ENCODE measurements at regions not wholly inside any gene's neighbourhood (a gene's known extent, or its start where the extent isn't known, plus 50 kb on each side); places are given as distances from the start of the nearest gene placed in this dataset.

DNA sequence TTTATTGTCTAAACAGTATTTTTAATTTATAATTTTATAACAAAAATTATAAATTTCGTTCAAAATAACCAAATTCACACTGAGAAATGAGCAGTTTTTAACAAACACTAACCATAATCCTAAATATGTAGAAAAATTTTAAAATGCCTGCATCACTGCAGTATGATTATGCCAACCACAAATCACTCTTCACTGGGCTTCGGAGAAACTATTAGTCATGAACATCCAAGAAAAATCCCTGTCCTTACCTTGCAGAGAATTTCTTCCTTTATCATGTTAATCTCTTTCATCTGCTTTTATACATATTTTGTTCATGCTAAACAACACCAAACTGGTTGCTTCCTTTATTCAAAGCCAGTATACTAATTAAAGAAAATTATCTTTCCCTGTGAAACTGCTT is 511.0 kb upstream of the ALCAM start:
- Histone ChIP-seq H3K9me3 (no peaks in the 10 kb centered on the region), H3K27ac (no peak overlapping the region), H3K36me3 (no peaks in the 10 kb centered on the region), H3K4me3 (no peak overlapping the region), H3K27me3 (no peaks in the 10 kb centered on the region), H3K4me1 (no peaks in the 10 kb centered on the region)
- intact Hi-C loops (cut with DNase I), result no loop called here
- DNase-seq, result no peak
- WGBS, 2 donors, result 50 to 56% methylated on average over 2 of the region's 2 CpGs
- no peak for TF ChIP-seq EP300 (IDR thresholded peaks at IDR 0.05)
- TF ChIP-seq, protein P1, sequence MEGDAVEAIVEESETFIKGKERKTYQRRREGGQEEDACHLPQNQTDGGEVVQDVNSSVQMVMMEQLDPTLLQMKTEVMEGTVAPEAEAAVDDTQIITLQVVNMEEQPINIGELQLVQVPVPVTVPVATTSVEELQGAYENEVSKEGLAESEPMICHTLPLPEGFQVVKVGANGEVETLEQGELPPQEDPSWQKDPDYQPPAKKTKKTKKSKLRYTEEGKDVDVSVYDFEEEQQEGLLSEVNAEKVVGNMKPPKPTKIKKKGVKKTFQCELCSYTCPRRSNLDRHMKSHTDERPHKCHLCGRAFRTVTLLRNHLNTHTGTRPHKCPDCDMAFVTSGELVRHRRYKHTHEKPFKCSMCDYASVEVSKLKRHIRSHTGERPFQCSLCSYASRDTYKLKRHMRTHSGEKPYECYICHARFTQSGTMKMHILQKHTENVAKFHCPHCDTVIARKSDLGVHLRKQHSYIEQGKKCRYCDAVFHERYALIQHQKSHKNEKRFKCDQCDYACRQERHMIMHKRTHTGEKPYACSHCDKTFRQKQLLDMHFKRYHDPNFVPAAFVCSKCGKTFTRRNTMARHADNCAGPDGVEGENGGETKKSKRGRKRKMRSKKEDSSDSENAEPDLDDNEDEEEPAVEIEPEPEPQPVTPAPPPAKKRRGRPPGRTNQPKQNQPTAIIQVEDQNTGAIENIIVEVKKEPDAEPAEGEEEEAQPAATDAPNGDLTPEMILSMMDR (IDR thresholded peaks at IDR 0.05), result no peak
- no peak for TF ChIP-seq POLR2AphosphoS5 (IDR thresholded peaks at IDR 0.05)
- no peak for TF ChIP-seq POLR2A (IDR thresholded peaks at IDR 0.05)

DNA sequence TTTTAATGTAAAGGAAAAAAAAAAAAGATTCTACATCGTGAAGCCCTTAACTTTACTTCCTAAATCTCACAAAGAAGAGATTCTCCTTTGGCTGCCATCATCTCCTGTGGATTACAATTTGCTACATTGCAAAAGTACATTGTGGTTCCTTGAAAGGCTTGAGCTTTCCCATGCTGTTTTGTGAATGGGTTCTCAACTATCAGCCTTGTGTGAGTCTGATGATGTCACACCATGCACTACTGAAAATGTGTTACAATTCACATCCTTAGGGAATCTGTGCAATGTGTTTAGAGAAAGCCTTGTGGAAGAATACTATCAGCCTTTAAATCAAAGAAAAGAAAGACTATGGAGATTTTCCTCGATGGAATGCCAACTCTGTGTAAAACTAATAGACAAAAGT is 510.0 kb upstream of the ALCAM start:
- Histone ChIP-seq H3K9me3 (no peaks in the 10 kb centered on the region), H3K4me1 (no peaks in the 10 kb centered on the region), H3K27ac (no peak overlapping the region), H3K4me3 (no peak overlapping the region), H3K36me3 (no peaks in the 10 kb centered on the region), H3K27me3 (no peaks in the 10 kb centered on the region)
- TF ChIP-seq POLR2AphosphoS5 (IDR thresholded peaks at IDR 0.05) (no peak), EP300 (IDR thresholded peaks at IDR 0.05) (no peak), POLR2A (IDR thresholded peaks at IDR 0.05) (no peak)
- TF ChIP-seq, protein P1 (IDR thresholded peaks at IDR 0.05), result no peak
- 43 to 48% methylated on average over 2 of the region's 2 CpGs for whole genome bisulfite sequencing, 2 donors
- no peak for DNase-seq
- intact Hi-C loops (cut with DNase I), result no loop called here

DNA sequence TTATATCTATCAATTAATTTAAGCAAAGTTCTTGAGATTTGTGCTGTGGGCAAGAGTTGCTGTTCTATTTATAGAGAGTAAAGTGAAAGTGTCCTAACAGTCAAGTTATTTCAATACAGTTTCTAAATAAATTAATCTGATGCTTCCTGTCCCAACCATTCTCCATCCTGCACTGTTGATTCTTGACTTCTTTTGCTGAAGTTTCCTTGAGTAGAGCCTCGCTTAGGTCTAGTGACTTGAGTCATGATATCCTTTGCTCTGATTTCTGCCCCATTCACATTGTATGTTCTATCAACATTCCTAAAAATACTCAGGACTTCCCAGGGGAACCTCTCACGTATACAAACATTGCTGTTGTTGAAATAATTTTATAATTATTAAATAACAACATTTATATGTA is 498.4 kb upstream of the ALCAM start:
- Histone ChIP-seq H3K9me3 (no peaks in the 10 kb centered on the region), H3K4me3 (no peak overlapping the region), H3K36me3 (no peaks in the 10 kb centered on the region), H3K27ac (no peak overlapping the region), H3K27me3 (no peaks in the 10 kb centered on the region), H3K4me1 (no peaks in the 10 kb centered on the region)
- intact Hi-C loops (cut with DNase I), result no loop called here
- WGBS, 2 donors, result 76 to 78% methylated on average over 2 of the region's 2 CpGs
- no peak for DNase-seq
- no peak for TF ChIP-seq POLR2A (IDR thresholded peaks at IDR 0.05)
- TF ChIP-seq, protein P1 (IDR thresholded peaks at IDR 0.05), result no peak

DNA sequence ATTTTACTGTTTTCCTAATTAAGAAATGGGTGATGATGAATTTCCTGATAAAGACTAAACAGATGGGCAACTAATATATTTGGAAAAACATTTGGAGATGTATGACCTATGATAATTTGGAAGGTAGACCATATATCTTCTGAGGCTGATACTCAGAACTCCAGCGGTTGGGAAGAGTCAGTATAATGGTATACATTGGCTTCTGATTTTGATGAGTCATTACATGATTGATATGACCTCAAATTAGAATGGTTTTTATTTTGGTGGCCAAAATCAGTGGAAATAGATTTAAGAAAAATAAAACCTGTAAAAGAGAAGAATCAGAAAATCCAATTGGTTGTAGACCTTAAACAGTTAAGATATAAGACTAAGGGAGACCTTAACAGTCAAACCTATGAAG is 496.4 kb upstream of the ALCAM start:
- TF ChIP-seq POLR2A (IDR thresholded peaks at IDR 0.05), result no peak
- no peak for TF ChIP-seq POLR2AphosphoS5 (IDR thresholded peaks at IDR 0.05)
- no peak for TF ChIP-seq EP300 (IDR thresholded peaks at IDR 0.05)
- TF ChIP-seq, protein P1 (IDR thresholded peaks at IDR 0.05), result no peak
- intact Hi-C loops (cut with DNase I), result no loop called here
- no peak overlapping the region for H3K4me3 ChIP-seq
- no peaks in the 10 kb centered on the region for H3K36me3 ChIP-seq
- WGBS, 2 donors, result 90 to 94% methylated on average over 1 of the region's 1 CpG
- DNase-seq, result no peak
- no peaks in the 10 kb centered on the region for H3K9me3 ChIP-seq
- no peaks in the 10 kb centered on the region for H3K4me1 ChIP-seq
- H3K27ac ChIP-seq, result no peak overlapping the region
- no peaks in the 10 kb centered on the region for H3K27me3 ChIP-seq

DNA sequence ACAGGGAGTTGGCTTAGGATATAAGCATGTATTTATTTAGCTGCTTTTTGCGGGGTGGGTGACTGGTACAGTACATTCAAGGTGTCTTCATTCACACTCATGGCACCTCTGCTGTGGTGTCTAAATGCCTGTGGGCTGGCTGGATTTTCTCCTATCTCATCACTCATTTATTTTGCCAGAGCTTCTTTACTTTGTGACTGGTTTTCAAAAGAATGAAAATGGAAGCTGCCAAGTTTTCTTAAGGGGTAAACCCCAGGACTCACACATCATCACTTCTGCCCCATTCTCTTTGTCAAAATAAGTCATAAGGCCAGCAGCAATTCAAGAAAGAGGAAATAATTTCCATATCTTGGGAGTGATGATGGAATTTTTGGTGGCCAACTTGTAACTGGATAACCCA is 493.4 kb upstream of the ALCAM start:
- no peak for TF ChIP-seq POLR2AphosphoS5 (IDR thresholded peaks at IDR 0.05)
- TF ChIP-seq, protein P1 (IDR thresholded peaks at IDR 0.05), result no peak
- TF ChIP-seq EP300 (IDR thresholded peaks at IDR 0.05), result no peak
- no peak for TF ChIP-seq POLR2A (IDR thresholded peaks at IDR 0.05)
- intact Hi-C loops (cut with DNase I), result no loop called here
- 91 to 93% methylated on average over 1 of the region's 1 CpG for WGBS, 2 donors
- no peaks in the 10 kb centered on the region for H3K4me1 ChIP-seq
- H3K9me3 ChIP-seq, result no peaks in the 10 kb centered on the region
- DNase-seq, result no peak
- no peak overlapping the region for H3K4me3 ChIP-seq
- no peaks in the 10 kb centered on the region for H3K27me3 ChIP-seq
- no peak overlapping the region for H3K27ac ChIP-seq
- no peaks in the 10 kb centered on the region for H3K36me3 ChIP-seq

Data from sigmoid colon (tissue), 6 donors.